ENCODE measurements at regions not wholly inside any gene's neighbourhood (a gene's known extent, or its start where the extent isn't known, plus 50 kb on each side); places are given as distances from the start of the nearest gene placed in this dataset.

GRCh38 chr3:148092624-148093347 lies 604.9 kb upstream of the AGTR1 start:
- H3K36me3 ChIP-seq = no peaks in the 10 kb centered on the region
- TF ChIP-seq POLR2AphosphoS5 (IDR thresholded peaks at IDR 0.05) (no peak), POLR2A (IDR thresholded peaks at IDR 0.05) (no peak), CTCF (IDR thresholded peaks at IDR 0.05 in 8 of 11, conservative IDR thresholded peaks at IDR 0.05 in 3 of 11) (no peak)
- WGBS, 5 donors = 65 to 82% (median 77%) methylated on average over 5 of the region's 5 CpGs
- no peaks in the 10 kb centered on the region for H3K9me3 ChIP-seq
- DNase-seq = no peak
- H3K4me3 ChIP-seq = no peak overlapping the region
- H3K27me3 ChIP-seq (replicated peaks in 1 of 7) = no peaks in the 10 kb centered on the region
- intact Hi-C loops (cut with DNase I; ENCODE audit: low total_unique reads) = no loop called here
- no peak overlapping the region for H3K27ac ChIP-seq
- no peaks in the 10 kb centered on the region for H3K4me1 ChIP-seq

- no peak for DNase-seq
- no peaks in the 10 kb centered on the region for H3K27me3 ChIP-seq (replicated peaks in 1 of 7)
- TF ChIP-seq POLR2AphosphoS5 (IDR thresholded peaks at IDR 0.05) (no peak), POLR2A (IDR thresholded peaks at IDR 0.05) (no peak)
- no peaks in the 10 kb centered on the region for H3K36me3 ChIP-seq
- no peak overlapping the region for H3K4me3 ChIP-seq
- intact Hi-C loops (cut with DNase I; ENCODE audit: low total_unique reads) = no loop called here
- H3K9me3 ChIP-seq = no peaks in the 10 kb centered on the region
- H3K4me1 ChIP-seq = no peaks in the 10 kb centered on the region
- H3K27ac ChIP-seq = no peak overlapping the region
- 50 to 60% (median 57%) methylated on average over 1 of the region's 1 CpG for WGBS, 5 donors
These were observed 604.0 kb upstream of the AGTR1 start for GRCh38 chr3:148093753-148094152.

GRCh38 chr3:148095962-148096361 lies 601.7 kb upstream of the AGTR1 start:
- DNase-seq = no peak
- no peak overlapping the region for H3K27ac ChIP-seq
- H3K4me1 ChIP-seq = no peaks in the 10 kb centered on the region
- H3K27me3 ChIP-seq (replicated peaks in 1 of 7) = no peaks in the 10 kb centered on the region
- 72 to 85% (median 76%) methylated on average over 5 of the region's 5 CpGs for WGBS, 5 donors
- H3K36me3 ChIP-seq = no peaks in the 10 kb centered on the region
- intact Hi-C loops (cut with DNase I; ENCODE audit: low total_unique reads) = no loop called here
- H3K4me3 ChIP-seq = no peak overlapping the region
- H3K9me3 ChIP-seq = no peaks in the 10 kb centered on the region
- TF ChIP-seq CTCF (IDR thresholded peaks at IDR 0.05 in 8 of 11, conservative IDR thresholded peaks at IDR 0.05 in 3 of 11) = no peak
- no peak for TF ChIP-seq POLR2A (IDR thresholded peaks at IDR 0.05)
- TF ChIP-seq POLR2AphosphoS5 (IDR thresholded peaks at IDR 0.05) = no peak

GRCh38 chr3:148100476-148100875 lies 597.2 kb upstream of the AGTR1 start:
- TF ChIP-seq POLR2A (IDR thresholded peaks at IDR 0.05) (no peak), POLR2AphosphoS5 (IDR thresholded peaks at IDR 0.05) (no peak), CTCF (IDR thresholded peaks at IDR 0.05 in 8 of 11, conservative IDR thresholded peaks at IDR 0.05 in 3 of 11) (no peak)
- H3K27me3 ChIP-seq (replicated peaks in 1 of 7) = no peaks in the 10 kb centered on the region
- H3K4me3 ChIP-seq = no peak overlapping the region
- no peaks in the 10 kb centered on the region for H3K9me3 ChIP-seq
- DNase-seq = no peak
- no peaks in the 10 kb centered on the region for H3K4me1 ChIP-seq
- intact Hi-C loops (cut with DNase I; ENCODE audit: low total_unique reads) = no loop called here
- H3K36me3 ChIP-seq = no peaks in the 10 kb centered on the region
- H3K27ac ChIP-seq = no peak overlapping the region
